Lower leg skin (tissue), 3 donors: ENCODE measurements at regions not wholly inside any gene's neighbourhood (a gene's known extent, or its start where the extent isn't known, plus 50 kb on each side); places are given as distances from the start of the nearest gene placed in this dataset.

Experiments used
- POLR2A ChIP-seq, 2 donors: fragments of 450-650 bp; IDR thresholded peaks; one replicate each; pipeline ENCODE4 v1.6.1; 2016 to 2017; ENCODE audit warnings: antibody characterized with exemption in 2 of 2, mild to moderate bottlenecking in 1 of 2, moderate library complexity in 1 of 2
- TF ChIP-seq, protein P1 (sequence below), 3 donors: fragments of 450-650 bp; IDR thresholded peaks; one replicate each; pipeline ENCODE4 v1.5.1; 2016; ENCODE audit warnings: antibody characterized with exemption in 3 of 3, mild to moderate bottlenecking in 3 of 3, moderate library complexity in 2 of 3

DNA sequence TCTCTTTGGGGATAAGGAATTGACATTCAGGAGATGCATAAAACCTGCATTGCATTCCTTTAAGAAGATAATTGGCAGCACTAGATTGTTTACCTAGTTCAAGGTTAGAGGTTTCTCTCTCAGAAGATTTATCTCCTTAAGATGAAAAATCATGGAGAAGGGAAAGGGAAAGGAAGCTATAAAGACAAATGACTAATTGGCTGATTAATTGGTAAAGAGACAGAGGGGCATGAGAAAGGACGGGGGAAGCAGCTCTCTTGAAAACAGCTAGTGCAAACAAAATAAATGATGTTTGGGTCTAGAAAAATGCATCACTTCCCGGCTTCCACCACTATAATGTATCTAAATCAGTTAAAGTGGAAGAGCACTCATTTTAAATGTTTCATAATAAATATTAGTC is 941.2 kb downstream of the XPNPEP1 start:
- TF ChIP-seq POLR2A (IDR thresholded peaks at IDR 0.05): no peak
- TF ChIP-seq, protein P1, sequence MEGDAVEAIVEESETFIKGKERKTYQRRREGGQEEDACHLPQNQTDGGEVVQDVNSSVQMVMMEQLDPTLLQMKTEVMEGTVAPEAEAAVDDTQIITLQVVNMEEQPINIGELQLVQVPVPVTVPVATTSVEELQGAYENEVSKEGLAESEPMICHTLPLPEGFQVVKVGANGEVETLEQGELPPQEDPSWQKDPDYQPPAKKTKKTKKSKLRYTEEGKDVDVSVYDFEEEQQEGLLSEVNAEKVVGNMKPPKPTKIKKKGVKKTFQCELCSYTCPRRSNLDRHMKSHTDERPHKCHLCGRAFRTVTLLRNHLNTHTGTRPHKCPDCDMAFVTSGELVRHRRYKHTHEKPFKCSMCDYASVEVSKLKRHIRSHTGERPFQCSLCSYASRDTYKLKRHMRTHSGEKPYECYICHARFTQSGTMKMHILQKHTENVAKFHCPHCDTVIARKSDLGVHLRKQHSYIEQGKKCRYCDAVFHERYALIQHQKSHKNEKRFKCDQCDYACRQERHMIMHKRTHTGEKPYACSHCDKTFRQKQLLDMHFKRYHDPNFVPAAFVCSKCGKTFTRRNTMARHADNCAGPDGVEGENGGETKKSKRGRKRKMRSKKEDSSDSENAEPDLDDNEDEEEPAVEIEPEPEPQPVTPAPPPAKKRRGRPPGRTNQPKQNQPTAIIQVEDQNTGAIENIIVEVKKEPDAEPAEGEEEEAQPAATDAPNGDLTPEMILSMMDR (IDR thresholded peaks at IDR 0.05): no peak
